ENCODE measurements at regions not wholly inside any gene's neighbourhood (a gene's known extent, or its start where the extent isn't known, plus 50 kb on each side); places are given as distances from the start of the nearest gene placed in this dataset.

- no peaks in the 10 kb centered on the region for H3K4me1 ChIP-seq
- no peaks in the 10 kb centered on the region for H3K27me3 ChIP-seq
- H3K4me3 ChIP-seq, result no peak overlapping the region
- DNase-seq, result no peak
- no peak overlapping the region for H3K27ac ChIP-seq
- in situ Hi-C loops (cut with MboI; ENCODE audit: low sequenced_read_pairs in 4 of 4), result no loop called here
- no peaks in the 10 kb centered on the region for H3K36me3 ChIP-seq
- no peak for ATAC-seq
- H3K9me3 ChIP-seq, result no peaks in the 10 kb centered on the region
- intact Hi-C loops (cut with DNase I; ENCODE audit: low total_unique reads), result no loop called here
- TF ChIP-seq CTCF (IDR thresholded peaks at IDR 0.05 in 4 of 5, conservative IDR thresholded peaks at IDR 0.05 in 1 of 5) (no peak), POLR2A (IDR thresholded peaks at IDR 0.05) (no peak)
Observed at GRCh38 chr5:167816354-167816753, 475.1 kb upstream of the WWC1 start.

- H3K27ac ChIP-seq, result no peak overlapping the region
- intact Hi-C loops (cut with DNase I; ENCODE audit: low total_unique reads) (no loop called here), in situ Hi-C loops (cut with MboI; ENCODE audit: low sequenced_read_pairs in 4 of 4) (no loop called here)
- no peaks in the 10 kb centered on the region for H3K4me1 ChIP-seq
- TF ChIP-seq CTCF (IDR thresholded peaks at IDR 0.05 in 4 of 5, conservative IDR thresholded peaks at IDR 0.05 in 1 of 5) (no peak), POLR2A (IDR thresholded peaks at IDR 0.05) (no peak)
- H3K36me3 ChIP-seq, result no peaks in the 10 kb centered on the region
- no peak overlapping the region for H3K4me3 ChIP-seq
- DNase-seq, result no peak
- no peak for ATAC-seq
- H3K27me3 ChIP-seq, result no peaks in the 10 kb centered on the region
- H3K9me3 ChIP-seq, result no peaks in the 10 kb centered on the region
Observed at GRCh38 chr5:167816864-167817263, 474.6 kb upstream of the WWC1 start.

- no peak for ATAC-seq
- intact Hi-C loops (cut with DNase I; ENCODE audit: low total_unique reads), result no loop called here
- no peak for TF ChIP-seq POLR2A (IDR thresholded peaks at IDR 0.05)
- TF ChIP-seq CTCF (IDR thresholded peaks at IDR 0.05 in 4 of 5, conservative IDR thresholded peaks at IDR 0.05 in 1 of 5), result no peak
- in situ Hi-C loops (cut with MboI; ENCODE audit: low sequenced_read_pairs in 4 of 4), result no loop called here
- H3K4me3 ChIP-seq, result no peak overlapping the region
- no peak for DNase-seq
- no peak overlapping the region for H3K27ac ChIP-seq
- H3K9me3 ChIP-seq, result no peaks in the 10 kb centered on the region
- no peaks in the 10 kb centered on the region for H3K4me1 ChIP-seq
- H3K36me3 ChIP-seq, result no peaks in the 10 kb centered on the region
- no peaks in the 10 kb centered on the region for H3K27me3 ChIP-seq
Observed at GRCh38 chr5:167819406-167819805, 472.0 kb upstream of the WWC1 start.

GRCh38 chr5:167820101-167820990, 471.1 kb upstream of the WWC1 start:
- Histone ChIP-seq H3K27me3 (no peaks in the 10 kb centered on the region), H3K9me3 (no peaks in the 10 kb centered on the region), H3K4me1 (no peaks in the 10 kb centered on the region), H3K4me3 (no peak overlapping the region), H3K36me3 (no peaks in the 10 kb centered on the region), H3K27ac (no peak overlapping the region)
- TF ChIP-seq CTCF (IDR thresholded peaks at IDR 0.05 in 4 of 5, conservative IDR thresholded peaks at IDR 0.05 in 1 of 5) (no peak), POLR2A (IDR thresholded peaks at IDR 0.05) (no peak)
- intact Hi-C loops (cut with DNase I; ENCODE audit: low total_unique reads) (no loop called here), in situ Hi-C loops (cut with MboI; ENCODE audit: low sequenced_read_pairs in 4 of 4) (no loop called here)
- ATAC-seq, result no peak
- DNase-seq, result no peak

Measured in gastrocnemius medialis (tissue), 4 donors.